ENCODE measurements at regions not wholly inside any gene's neighbourhood (a gene's known extent, or its start where the extent isn't known, plus 50 kb on each side); places are given as distances from the start of the nearest gene placed in this dataset.

GRCh38 chr1:87786861-87787545, 458.3 kb downstream of the LMO4 start:
- TF ChIP-seq CTCF (IDR thresholded peaks at IDR 0.05): no peak
- no peak for TF ChIP-seq POLR2A (IDR thresholded peaks at IDR 0.05)
- TF ChIP-seq POLR2AphosphoS5 (IDR thresholded peaks at IDR 0.05): no peak
- no peak for TF ChIP-seq EP300 (IDR thresholded peaks at IDR 0.05; ENCODE audit: low read depth)
